HG02610 (cell line): ENCODE measurements at regions not wholly inside any gene's neighbourhood (a gene's known extent, or its start where the extent isn't known, plus 50 kb on each side); places are given as distances from the start of the nearest gene placed in this dataset.
"Not testable (repeated sequence)": the region's sequence is repeated elsewhere in the genome, so short reads cannot be mapped to it uniquely, and the experiment has no call there.

Experiments
- ATAC-seq: cut with Tn5 transposase; IDR thresholded peaks from one replicate; pipeline ENCODE4 v1.9.1; 2021; ENCODE audit warnings: mild to moderate bottlenecking, moderate library complexity; ENCODE audit not compliant: unreplicated experiment

GRCh38 chr6:9236443-9236842 is 801.1 kb upstream of the SLC35B3 start:
- ATAC-seq = no peak

GRCh38 chr6:9233686-9234085 is 798.3 kb upstream of the SLC35B3 start:
- no peak for ATAC-seq

GRCh38 chr6:9233226-9233625 is 797.9 kb upstream of the SLC35B3 start:
- no peak for ATAC-seq

GRCh38 chr6:9225441-9225871 is 790.1 kb upstream of the SLC35B3 start:
- ATAC-seq = no peak

- ATAC-seq = no peak
Observed at GRCh38 chr6:9224539-9224938, 789.2 kb upstream of the SLC35B3 start.

- not testable (repeated sequence) for ATAC-seq
Observed at GRCh38 chr6:9213717-9214116, 778.4 kb upstream of the SLC35B3 start.

- no peak for ATAC-seq
Observed at GRCh38 chr6:9208966-9209365, 773.6 kb upstream of the SLC35B3 start.

GRCh38 chr6:9205645-9206044 is 770.3 kb upstream of the SLC35B3 start:
- no peak for ATAC-seq

GRCh38 chr6:9204171-9204570 is 768.8 kb upstream of the SLC35B3 start:
- ATAC-seq = no peak

GRCh38 chr6:9200712-9201111 is 765.4 kb upstream of the SLC35B3 start:
- no peak for ATAC-seq

- ATAC-seq = no peak
Observed at GRCh38 chr6:9197726-9198125, 762.4 kb upstream of the SLC35B3 start.

GRCh38 chr6:9195322-9195721 is 760.0 kb upstream of the SLC35B3 start:
- no peak for ATAC-seq

GRCh38 chr6:9192405-9192909 is 757.1 kb upstream of the SLC35B3 start:
- no peak for ATAC-seq

- no peak for ATAC-seq
Observed at GRCh38 chr6:9186148-9186547, 750.8 kb upstream of the SLC35B3 start.

GRCh38 chr6:9178071-9178470 is 742.7 kb upstream of the SLC35B3 start:
- no peak for ATAC-seq

- no peak for ATAC-seq
Observed at GRCh38 chr6:9173229-9173628, 737.9 kb upstream of the SLC35B3 start.

- ATAC-seq = no peak
Observed at GRCh38 chr6:9172096-9172495, 736.8 kb upstream of the SLC35B3 start.

GRCh38 chr6:9168669-9169068 is 733.3 kb upstream of the SLC35B3 start:
- ATAC-seq = no peak

- no peak for ATAC-seq
Observed at GRCh38 chr6:9161731-9162130, 726.4 kb upstream of the SLC35B3 start.

- no peak for ATAC-seq
Observed at GRCh38 chr6:9159051-9159450, 723.7 kb upstream of the SLC35B3 start.

- no peak for ATAC-seq
Observed at GRCh38 chr6:9155836-9156235, 720.5 kb upstream of the SLC35B3 start.

GRCh38 chr6:9143140-9143539 is 707.8 kb upstream of the SLC35B3 start:
- no peak for ATAC-seq

- no peak for ATAC-seq
Observed at GRCh38 chr6:9140951-9141460, 705.7 kb upstream of the SLC35B3 start.
